ENCODE measurements at regions not wholly inside any gene's neighbourhood (a gene's known extent, or its start where the extent isn't known, plus 50 kb on each side); places are given as distances from the start of the nearest gene placed in this dataset.

DNA sequence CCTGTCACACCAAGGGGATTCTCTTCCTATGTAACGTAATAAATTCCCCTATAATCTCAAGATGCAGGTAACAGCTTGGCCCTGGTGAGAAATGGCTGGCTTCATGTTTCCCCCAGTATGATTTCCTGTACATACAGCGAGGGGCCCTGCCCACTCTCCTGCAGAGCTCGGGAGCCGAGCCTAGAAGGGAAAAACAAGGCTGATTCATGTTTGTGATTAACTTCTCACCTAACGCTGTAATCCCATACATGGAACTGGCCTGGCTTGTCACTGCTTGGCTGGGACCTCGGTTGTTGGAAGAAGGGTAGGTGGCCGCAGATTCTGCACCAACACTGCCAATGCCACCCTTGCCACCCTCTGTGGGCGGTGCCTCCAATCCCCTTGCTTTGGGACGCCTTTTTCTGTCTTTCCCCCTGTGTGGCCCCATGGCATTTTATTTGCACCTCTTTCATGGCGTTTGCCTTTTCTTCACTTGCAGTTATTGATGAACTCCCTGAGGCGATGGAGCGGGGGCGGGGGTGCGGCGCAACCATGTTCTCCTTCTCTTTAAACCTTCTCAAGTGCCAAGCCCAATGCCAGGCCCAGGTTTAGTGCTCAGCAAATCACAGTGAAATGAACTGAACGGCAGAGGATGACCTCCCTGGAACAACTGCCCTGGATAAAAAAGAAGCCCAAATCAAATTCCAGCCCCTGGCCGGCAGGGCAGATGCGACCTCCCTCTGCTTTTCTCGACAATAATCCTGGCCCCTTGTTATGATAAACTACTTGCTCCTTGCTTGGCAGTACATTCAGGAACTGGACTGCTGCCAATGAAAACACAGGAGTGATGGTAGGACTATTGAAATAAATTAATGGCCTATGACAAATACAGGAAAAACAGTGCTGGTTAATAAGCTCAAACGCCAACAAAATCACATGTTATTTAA lies 108.1 kb downstream of the TMEM174 start:
- Histone ChIP-seq H3K27ac (no peak overlapping the region), H3K4me1 (peaks cover 9% of the 10 kb centered on the region; the same call in 2 of the 3 replicates), H3K4me3 (no peak overlapping the region), H3K4me2 (no peak overlapping the region), H3K9me3 (no peaks in the 10 kb centered on the region)
- CTCF ChIA-PET: interaction anchor here (0.7 to 2.0 kb wide), 2 partner anchors 12 to 15 kb away, joined by 3 to 4 read pairs; no protein-coding TSS in a partner anchor
- no peak for ATAC-seq
- peak in 1 of 2 experiments; percentile 43 for DNase-seq (ENCODE audit: low read depth in 1 of 2, low spot score in 1 of 2)
- FAIRE-seq: no peak
- WGBS (ENCODE audit: missing lambda C conversion rate): 64% methylated on average over 20 of the region's 20 CpGs
- TF ChIP-seq FOXS1 (CRISPR knock-in tag; IDR thresholded peaks at IDR 0.05) (peak; percentile 77; the same call in 1 of the 2 replicates), ESRRA (IDR thresholded peaks at IDR 0.05; ENCODE audit: borderline replicate concordance, low read length) (no peak), ZC3H11A (IDR thresholded peaks at IDR 0.05) (no peak)
- POLR2A ChIA-PET: no interaction called here

GRCh38 chr5:73280386-73280785 lies 107.4 kb downstream of the TMEM174 start:
- Histone ChIP-seq H3K4me3 (no peak overlapping the region), H3K27ac (no peak overlapping the region), H3K4me2 (no peak overlapping the region), H3K9me3 (no peaks in the 10 kb centered on the region), H3K4me1 (peaks cover 9% of the 10 kb centered on the region; the same call in 2 of the 3 replicates)
- FAIRE-seq (no peak), DNase-seq (ENCODE audit: low read depth in 1 of 2, low spot score in 1 of 2) (no peak), ATAC-seq (no peak)
- CTCF ChIA-PET: interaction anchor here (0.7 to 2.0 kb wide), 2 partner anchors 11 to 15 kb away, joined by 3 to 4 read pairs; no protein-coding TSS in a partner anchor
- TF ChIP-seq NR3C1 (IDR thresholded peaks at IDR 0.05) (no peak), KDM5A (IDR thresholded peaks at IDR 0.05) (no peak), PHF8 (IDR thresholded peaks at IDR 0.05; ENCODE audit: borderline replicate concordance, low read depth) (no peak), TFCP2L1 (CRISPR knock-in tag; IDR thresholded peaks at IDR 0.05) (no peak), HDAC2 (IDR thresholded peaks at IDR 0.05) (no peak), RCOR1 (IDR thresholded peaks at IDR 0.05; ENCODE audit: low read depth, low read length) (no peak), NPAS2 (CRISPR knock-in tag; IDR thresholded peaks at IDR 0.05; ENCODE audit: borderline replicate concordance) (no peak), BHLHE40 (IDR thresholded peaks at IDR 0.05; ENCODE audit: low read depth, low read length) (no peak), ESRRA (IDR thresholded peaks at IDR 0.05; ENCODE audit: borderline replicate concordance, low read length) (no peak), POLR2AphosphoS2 (conservative IDR thresholded peaks at IDR 0.05; ENCODE audit: low read length) (no peak), POLR2A (IDR thresholded peaks at IDR 0.05; ENCODE audit: low read length) (no peak)
- TF ChIP-seq, protein P1, sequence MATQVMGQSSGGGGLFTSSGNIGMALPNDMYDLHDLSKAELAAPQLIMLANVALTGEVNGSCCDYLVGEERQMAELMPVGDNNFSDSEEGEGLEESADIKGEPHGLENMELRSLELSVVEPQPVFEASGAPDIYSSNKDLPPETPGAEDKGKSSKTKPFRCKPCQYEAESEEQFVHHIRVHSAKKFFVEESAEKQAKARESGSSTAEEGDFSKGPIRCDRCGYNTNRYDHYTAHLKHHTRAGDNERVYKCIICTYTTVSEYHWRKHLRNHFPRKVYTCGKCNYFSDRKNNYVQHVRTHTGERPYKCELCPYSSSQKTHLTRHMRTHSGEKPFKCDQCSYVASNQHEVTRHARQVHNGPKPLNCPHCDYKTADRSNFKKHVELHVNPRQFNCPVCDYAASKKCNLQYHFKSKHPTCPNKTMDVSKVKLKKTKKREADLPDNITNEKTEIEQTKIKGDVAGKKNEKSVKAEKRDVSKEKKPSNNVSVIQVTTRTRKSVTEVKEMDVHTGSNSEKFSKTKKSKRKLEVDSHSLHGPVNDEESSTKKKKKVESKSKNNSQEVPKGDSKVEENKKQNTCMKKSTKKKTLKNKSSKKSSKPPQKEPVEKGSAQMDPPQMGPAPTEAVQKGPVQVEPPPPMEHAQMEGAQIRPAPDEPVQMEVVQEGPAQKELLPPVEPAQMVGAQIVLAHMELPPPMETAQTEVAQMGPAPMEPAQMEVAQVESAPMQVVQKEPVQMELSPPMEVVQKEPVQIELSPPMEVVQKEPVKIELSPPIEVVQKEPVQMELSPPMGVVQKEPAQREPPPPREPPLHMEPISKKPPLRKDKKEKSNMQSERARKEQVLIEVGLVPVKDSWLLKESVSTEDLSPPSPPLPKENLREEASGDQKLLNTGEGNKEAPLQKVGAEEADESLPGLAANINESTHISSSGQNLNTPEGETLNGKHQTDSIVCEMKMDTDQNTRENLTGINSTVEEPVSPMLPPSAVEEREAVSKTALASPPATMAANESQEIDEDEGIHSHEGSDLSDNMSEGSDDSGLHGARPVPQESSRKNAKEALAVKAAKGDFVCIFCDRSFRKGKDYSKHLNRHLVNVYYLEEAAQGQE (IDR thresholded peaks at IDR 0.05): no peak
- WGBS (ENCODE audit: missing lambda C conversion rate): 72% methylated on average over 2 of the region's 2 CpGs
- POLR2A ChIA-PET: no interaction called here

DNA sequence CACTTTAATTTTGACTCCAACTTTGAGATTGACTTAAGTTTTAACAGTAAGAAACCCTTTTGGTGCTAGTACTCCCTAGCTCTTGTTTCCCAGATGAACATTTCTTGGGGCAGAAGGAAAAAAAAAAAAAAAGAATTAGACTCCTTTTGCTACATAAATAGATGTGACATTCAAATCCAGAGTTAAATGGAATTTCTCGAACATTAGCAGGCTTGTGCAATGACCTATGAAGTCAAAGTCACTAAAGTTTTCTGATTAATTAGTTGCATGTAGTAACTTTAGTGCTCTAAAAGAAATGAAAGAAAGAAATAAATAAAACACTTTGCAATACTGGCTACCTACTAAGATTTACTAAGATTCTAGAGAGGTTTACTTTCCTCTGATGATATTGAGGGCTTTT lies 106.8 kb downstream of the TMEM174 start:
- FAIRE-seq (no peak), ATAC-seq (no peak), DNase-seq (ENCODE audit: low read depth in 1 of 2, low spot score in 1 of 2) (no peak)
- H3K27ac ChIP-seq: no peak overlapping the region
- POLR2A ChIA-PET: no interaction called here
- no peaks in the 10 kb centered on the region for H3K9me3 ChIP-seq
- H3K4me1 ChIP-seq: peaks cover 9% of the 10 kb centered on the region; the same call in 2 of the 3 replicates
- no peak overlapping the region for H3K4me3 ChIP-seq
- H3K4me2 ChIP-seq: no peak overlapping the region
- TF ChIP-seq KDM1A (IDR thresholded peaks at IDR 0.05; ENCODE audit: low read depth): no peak
- TF ChIP-seq, protein P2, sequence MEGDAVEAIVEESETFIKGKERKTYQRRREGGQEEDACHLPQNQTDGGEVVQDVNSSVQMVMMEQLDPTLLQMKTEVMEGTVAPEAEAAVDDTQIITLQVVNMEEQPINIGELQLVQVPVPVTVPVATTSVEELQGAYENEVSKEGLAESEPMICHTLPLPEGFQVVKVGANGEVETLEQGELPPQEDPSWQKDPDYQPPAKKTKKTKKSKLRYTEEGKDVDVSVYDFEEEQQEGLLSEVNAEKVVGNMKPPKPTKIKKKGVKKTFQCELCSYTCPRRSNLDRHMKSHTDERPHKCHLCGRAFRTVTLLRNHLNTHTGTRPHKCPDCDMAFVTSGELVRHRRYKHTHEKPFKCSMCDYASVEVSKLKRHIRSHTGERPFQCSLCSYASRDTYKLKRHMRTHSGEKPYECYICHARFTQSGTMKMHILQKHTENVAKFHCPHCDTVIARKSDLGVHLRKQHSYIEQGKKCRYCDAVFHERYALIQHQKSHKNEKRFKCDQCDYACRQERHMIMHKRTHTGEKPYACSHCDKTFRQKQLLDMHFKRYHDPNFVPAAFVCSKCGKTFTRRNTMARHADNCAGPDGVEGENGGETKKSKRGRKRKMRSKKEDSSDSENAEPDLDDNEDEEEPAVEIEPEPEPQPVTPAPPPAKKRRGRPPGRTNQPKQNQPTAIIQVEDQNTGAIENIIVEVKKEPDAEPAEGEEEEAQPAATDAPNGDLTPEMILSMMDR (IDR thresholded peaks at IDR 0.05): no peak
- no peak for TF ChIP-seq EP300 (IDR thresholded peaks at IDR 0.05)
- TF ChIP-seq TP53 (CRISPR knock-in tag; IDR thresholded peaks at IDR 0.05): no peak
- WGBS (ENCODE audit: missing lambda C conversion rate): 62% methylated on average over 1 of the region's 1 CpG
- CTCF ChIA-PET: interaction anchor here (2.0 kb wide), 1 partner anchor 10 kb away, joined by 4 read pairs; no protein-coding TSS in a partner anchor

Measured in A549 (cell line).